Prostate gland (tissue), 2 donors: ENCODE measurements at regions not wholly inside any gene's neighbourhood (a gene's known extent, or its start where the extent isn't known, plus 50 kb on each side); places are given as distances from the start of the nearest gene placed in this dataset.

Source experiments
- CTCF ChIP-seq, 4 experiments: fragments of 200-600 bp in 2 of 4; fragments of 450-650 bp in 2 of 4; sonication (generic) in 2 of 4; IDR thresholded peaks; 1 replicate in 3 of 4; 2 replicates in 1 of 4; pipeline ENCODE4 v1.5.1; 2016 to 2019; ENCODE audit warnings: antibody characterized with exemption in 4 of 4, mild to moderate bottlenecking in 2 of 4, moderate library complexity in 2 of 4
- POLR2A ChIP-seq: fragments of 450-650 bp; IDR thresholded peaks from one replicate; pipeline ENCODE4 v1.6.1; 2016; ENCODE audit warnings: antibody characterized with exemption, mild to moderate bottlenecking

GRCh38 chr7:17434191-17434590, 135.7 kb downstream of the AHR start:
- TF ChIP-seq CTCF (IDR thresholded peaks at IDR 0.05) (no peak), POLR2A (no peak)
